ENCODE measurements at regions not wholly inside any gene's neighbourhood (a gene's known extent, or its start where the extent isn't known, plus 50 kb on each side); places are given as distances from the start of the nearest gene placed in this dataset.
"Not testable (repeated sequence)": the region's sequence is repeated elsewhere in the genome, so short reads cannot be mapped to it uniquely, and the experiment has no call there.

GRCh38 chr13:66152596-66152995 is 1077.5 kb downstream of the PCDH9 start:
- no peak for DNase-seq (ENCODE audit: low read depth)

- not testable (repeated sequence) for DNase-seq (ENCODE audit: low read depth)
These were observed 1085.8 kb downstream of the PCDH9 start for GRCh38 chr13:66144357-66144756.

- no peak for DNase-seq (ENCODE audit: low read depth)
These were observed 1090.4 kb downstream of the PCDH9 start for GRCh38 chr13:66139701-66140100.

GRCh38 chr13:66139250-66139649 is 1090.9 kb downstream of the PCDH9 start:
- no peak for DNase-seq (ENCODE audit: low read depth)

GRCh38 chr13:66138172-66138811 is 1091.8 kb downstream of the PCDH9 start:
- DNase-seq (ENCODE audit: low read depth) = no peak

GRCh38 chr13:66137384-66137783 is 1092.8 kb downstream of the PCDH9 start:
- DNase-seq (ENCODE audit: low read depth) = no peak

- no peak for DNase-seq (ENCODE audit: low read depth)
These were observed 1101.4 kb downstream of the PCDH9 start for GRCh38 chr13:66128692-66129269.

- no peak for DNase-seq (ENCODE audit: low read depth)
These were observed 1101.9 kb downstream of the PCDH9 start for GRCh38 chr13:66128201-66128600.

GRCh38 chr13:66117563-66117962 is 1112.6 kb downstream of the PCDH9 start:
- DNase-seq (ENCODE audit: low read depth) = no peak

GRCh38 chr13:66113882-66114526 is 1116.1 kb downstream of the PCDH9 start:
- DNase-seq (ENCODE audit: low read depth) = no peak

- DNase-seq (ENCODE audit: low read depth) = no peak
These were observed 1118.5 kb downstream of the PCDH9 start for GRCh38 chr13:66111628-66112027.

- no peak for DNase-seq (ENCODE audit: low read depth)
These were observed 1123.9 kb downstream of the PCDH9 start for GRCh38 chr13:66106246-66106645.

- DNase-seq (ENCODE audit: low read depth) = no peak
These were observed 1127.3 kb downstream of the PCDH9 start for GRCh38 chr13:66102864-66103263.

GRCh38 chr13:66099825-66100224 is 1130.3 kb downstream of the PCDH9 start:
- no peak for DNase-seq (ENCODE audit: low read depth)

- DNase-seq (ENCODE audit: low read depth) = no peak
These were observed 1131.1 kb downstream of the PCDH9 start for GRCh38 chr13:66098931-66099628.

- no peak for DNase-seq (ENCODE audit: low read depth)
These were observed 1140.4 kb downstream of the PCDH9 start for GRCh38 chr13:66089711-66090110.

- no peak for DNase-seq (ENCODE audit: low read depth)
These were observed 1142.8 kb downstream of the PCDH9 start for GRCh38 chr13:66087269-66087710.

GRCh38 chr13:66077132-66077689 is 1152.9 kb downstream of the PCDH9 start:
- no peak for DNase-seq (ENCODE audit: low read depth)

GRCh38 chr13:66076417-66076816 is 1153.7 kb downstream of the PCDH9 start:
- DNase-seq (ENCODE audit: low read depth) = no peak

- no peak for DNase-seq (ENCODE audit: low read depth)
These were observed 1156.0 kb downstream of the PCDH9 start for GRCh38 chr13:66074018-66074615.

GRCh38 chr13:66072097-66072496 is 1158.0 kb downstream of the PCDH9 start:
- DNase-seq (ENCODE audit: low read depth) = not testable (repeated sequence)

GRCh38 chr13:66071608-66072007 is 1158.5 kb downstream of the PCDH9 start:
- DNase-seq (ENCODE audit: low read depth) = no peak
